NK-92 treated with Interleukin-12 subunit alpha and Interleukin-12 subunit beta, amount 100 ng/mL, for 24 hours (cell line): ENCODE measurements at regions not wholly inside any gene's neighbourhood (a gene's known extent, or its start where the extent isn't known, plus 50 kb on each side); places are given as distances from the start of the nearest gene placed in this dataset.
"Not testable (repeated sequence)": the region's sequence is repeated elsewhere in the genome, so short reads cannot be mapped to it uniquely, and the experiment has no call there.

Experiments
- DNase-seq: peaks from one replicate; lab custom pipeline; 2025; lab: John Stamatoyannopoulos, UW

DNA sequence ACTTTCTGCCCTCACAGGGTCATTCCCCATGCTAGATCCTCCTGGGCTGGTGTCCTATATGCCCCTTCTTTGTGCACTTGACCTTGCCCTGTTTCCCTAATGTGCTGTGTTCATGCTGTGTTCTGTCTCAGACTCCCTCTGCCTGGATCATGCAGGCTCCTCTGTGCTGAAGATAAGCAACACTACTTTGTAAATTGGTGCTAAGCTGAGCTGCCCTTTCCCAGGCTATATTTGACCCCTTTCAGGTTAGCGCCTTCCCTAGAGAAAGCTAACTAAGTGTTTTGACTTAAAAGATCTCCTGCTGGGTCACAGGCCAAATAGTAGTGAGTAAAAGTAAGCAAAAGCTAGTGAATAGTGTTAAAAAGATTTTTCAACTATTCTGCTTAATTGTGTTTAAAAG, 257.2 kb upstream of the RGPD4 start:
- DNase-seq = no peak

DNA sequence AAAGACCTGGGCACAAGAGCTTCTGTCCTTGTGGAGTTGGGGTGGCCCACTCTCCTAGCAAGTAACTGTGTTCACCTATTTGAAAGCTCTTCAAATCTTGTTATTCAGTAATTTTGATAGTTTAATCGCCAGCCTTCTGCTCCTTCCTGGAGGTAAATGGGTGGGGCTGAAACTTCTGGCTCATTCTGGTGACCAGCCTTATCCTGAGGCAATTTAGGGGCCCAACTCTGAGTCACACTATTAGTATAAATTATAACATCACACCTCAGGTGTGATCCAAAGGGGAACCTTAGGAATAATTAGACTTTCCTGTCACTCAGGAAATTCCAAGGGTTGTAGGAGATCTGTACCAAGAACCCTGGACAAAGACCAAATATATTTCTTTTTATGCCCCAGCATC, 255.8 kb upstream of the RGPD4 start:
- DNase-seq = no peak

DNA sequence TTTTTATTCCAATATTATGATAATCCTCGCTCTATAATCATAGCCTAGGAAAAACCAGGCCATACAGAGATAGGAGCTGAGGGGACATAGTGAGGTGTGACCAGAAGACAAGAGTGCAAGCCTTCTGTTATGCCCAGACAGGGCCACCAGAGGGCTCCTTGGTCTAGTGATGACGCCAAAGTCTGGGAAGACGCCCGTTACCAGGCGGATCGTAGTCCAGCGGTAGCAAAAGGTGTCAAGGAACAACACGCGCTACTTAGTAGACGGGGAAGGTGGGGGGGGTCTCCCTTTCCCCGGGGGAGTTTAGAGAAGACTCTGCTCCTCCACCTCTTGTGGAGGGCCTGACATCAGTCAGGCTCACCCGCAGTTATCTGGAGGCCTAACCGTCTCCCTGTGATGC, 253.8 kb upstream of the RGPD4 start:
- DNase-seq = not testable (repeated sequence)

DNA sequence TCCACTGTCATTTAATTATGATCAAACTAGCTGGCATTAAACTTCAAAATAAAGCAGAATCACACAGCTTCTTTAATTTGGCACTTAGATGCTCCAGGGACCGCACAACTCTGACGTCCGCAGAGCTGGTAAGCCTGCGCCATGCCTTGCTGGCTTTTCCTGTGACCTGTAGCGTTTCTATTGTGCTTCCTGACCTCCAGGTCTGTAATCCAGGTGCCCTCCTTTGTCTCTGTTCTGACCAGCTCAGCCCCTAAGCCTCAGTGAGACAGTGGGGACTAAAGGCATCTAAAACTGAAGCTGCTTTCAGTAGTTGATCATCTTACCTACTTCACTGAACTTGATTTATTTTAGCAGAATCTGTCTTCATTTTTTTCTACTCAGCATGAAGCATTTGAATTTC, 249.7 kb upstream of the RGPD4 start:
- no peak for DNase-seq

DNA sequence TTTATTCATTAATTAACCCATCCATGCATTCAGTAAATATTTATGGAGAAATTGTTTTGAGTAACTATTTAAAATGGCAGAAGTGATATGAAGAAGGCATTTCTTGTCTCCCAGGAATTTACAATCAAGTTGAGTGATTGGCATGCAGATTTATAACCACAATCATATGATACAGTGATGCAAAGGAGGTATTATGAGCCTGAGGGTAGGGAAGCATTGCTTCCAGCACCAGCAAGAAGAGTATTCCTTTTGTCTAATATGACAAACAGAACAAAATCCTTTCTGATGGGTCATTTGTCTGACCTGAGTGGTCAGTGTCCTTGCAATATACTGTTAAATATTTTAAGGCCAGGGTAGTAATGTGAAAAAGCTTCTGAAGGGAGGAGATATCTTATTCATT, 244.2 kb upstream of the RGPD4 start:
- no peak for DNase-seq

DNA sequence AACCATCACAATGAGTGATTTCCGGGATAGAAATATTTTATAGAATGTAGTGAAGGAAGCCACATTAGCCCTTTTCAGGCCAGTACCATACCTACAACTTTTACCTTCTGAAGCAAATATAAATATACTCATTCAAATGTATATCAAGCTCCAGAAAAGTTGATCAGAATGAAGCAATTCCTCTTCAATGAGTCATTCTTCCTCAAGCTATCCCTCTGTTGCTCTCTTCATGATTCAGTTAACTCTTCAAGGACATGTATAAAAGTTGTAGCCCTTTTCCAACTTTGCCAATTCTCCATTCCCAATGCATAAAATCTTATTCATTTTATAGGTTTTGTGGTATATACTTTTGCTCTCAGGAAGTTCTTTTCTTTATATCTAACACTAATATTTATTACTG, 242.1 kb upstream of the RGPD4 start:
- no peak for DNase-seq

DNA sequence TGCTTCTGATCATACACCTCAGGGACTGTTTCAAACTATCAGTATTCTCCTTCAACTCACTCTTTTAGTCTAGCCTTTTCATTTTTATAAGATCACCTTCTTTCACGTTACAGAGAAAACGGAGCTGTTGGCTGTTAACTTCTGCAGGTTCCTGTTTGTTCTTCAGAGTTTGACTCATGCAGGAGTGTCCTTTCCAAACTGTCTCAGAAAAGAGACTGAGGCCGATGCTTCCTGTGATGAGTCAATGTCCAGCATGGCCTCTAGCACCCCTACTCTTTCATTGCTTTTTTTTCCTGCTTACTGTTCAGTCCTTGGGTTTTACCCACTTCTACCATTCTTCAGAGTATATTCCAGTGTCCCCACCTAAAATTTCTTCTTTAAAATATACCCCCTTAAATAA, 240.8 kb upstream of the RGPD4 start:
- DNase-seq = no peak

DNA sequence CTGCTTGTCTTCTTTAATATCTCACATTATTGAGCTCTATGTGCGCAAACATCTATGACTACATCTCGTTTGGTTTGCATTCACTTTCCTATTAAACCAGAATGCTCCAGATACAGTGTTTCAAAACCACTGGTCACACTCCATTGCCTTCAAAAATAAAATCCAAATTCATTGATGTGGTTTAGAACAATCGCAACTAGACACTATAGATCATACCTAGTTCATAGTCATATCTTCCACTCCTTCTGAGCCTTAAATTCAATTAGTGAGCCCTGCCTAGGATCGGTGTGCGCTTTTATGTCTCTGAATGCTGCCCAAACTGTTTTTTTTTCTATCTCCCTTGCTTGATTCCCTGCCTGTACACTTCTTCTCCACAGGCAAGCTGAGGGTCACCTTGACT, 238.5 kb upstream of the RGPD4 start:
- DNase-seq = no peak

DNA sequence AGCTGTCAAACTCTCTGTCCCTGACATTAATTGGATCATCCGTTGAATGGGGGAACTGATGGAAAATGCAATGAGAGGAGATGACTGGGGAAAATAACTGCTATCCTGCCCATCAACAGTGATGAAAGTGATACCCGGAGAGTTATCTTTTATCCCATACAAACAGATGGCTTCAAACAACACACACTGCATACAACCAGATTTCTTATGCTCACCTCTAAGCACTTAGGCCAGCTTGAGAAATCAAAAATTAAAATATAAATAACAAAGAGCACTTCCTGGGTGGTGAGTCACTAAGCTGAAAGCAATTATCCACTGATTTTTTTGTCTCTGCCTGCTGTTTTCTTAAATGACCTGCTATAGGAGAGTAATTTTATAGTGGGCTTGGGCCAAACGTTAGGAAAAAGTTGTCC, 237.6 kb upstream of the RGPD4 start:
- DNase-seq = no peak

DNA sequence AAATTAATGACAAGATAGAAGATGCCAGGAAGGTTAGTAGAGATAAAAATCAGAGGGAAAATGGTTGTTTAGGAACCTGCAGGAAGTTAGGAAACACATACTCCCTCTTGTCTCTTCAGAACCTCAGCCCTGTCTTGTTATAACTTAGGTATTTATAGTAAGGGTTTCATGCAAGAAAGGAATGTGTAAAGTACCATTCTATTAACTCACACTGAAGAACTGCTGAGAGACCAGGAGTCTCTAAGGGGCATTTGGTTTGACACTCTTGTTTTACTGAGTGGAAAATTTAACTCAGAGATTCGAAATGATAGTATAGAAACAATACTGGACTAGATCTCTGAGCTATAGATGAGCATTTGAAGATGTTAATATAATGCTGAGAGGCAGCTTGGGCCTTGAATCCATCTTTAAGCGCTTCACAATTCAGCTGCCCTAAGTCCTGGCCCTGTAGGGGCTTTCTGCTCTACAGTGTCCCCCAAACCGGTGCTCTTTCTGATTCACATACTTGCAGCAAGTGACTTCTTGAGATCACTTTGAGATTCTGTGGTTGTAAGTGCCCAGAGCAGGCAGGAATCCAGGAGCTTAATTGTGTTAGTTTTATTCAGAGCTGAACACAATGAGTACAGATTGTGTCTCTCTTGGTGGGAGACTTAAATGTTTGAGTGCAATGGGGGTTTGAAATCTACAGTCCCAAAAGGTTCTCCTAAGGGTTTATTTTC, 235.0 kb upstream of the RGPD4 start:
- DNase-seq = no peak

DNA sequence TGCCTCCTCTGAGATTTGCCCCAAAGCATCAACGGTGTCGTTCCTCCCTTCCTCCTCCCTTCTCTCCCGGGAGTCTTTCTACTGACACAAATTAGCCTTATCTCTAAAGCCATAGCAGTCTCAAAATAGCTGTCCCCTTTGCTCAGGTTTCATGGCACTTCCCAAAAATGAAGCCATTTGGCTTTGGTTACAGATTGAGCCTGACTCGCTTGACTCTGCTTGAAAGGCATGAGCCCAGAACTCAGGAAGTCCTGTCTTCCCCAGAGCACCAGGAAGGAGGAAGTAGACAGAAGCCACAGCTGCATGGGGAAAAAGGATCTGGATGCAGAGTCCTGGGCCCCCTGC, 234.4 kb upstream of the RGPD4 start:
- DNase-seq = no peak

DNA sequence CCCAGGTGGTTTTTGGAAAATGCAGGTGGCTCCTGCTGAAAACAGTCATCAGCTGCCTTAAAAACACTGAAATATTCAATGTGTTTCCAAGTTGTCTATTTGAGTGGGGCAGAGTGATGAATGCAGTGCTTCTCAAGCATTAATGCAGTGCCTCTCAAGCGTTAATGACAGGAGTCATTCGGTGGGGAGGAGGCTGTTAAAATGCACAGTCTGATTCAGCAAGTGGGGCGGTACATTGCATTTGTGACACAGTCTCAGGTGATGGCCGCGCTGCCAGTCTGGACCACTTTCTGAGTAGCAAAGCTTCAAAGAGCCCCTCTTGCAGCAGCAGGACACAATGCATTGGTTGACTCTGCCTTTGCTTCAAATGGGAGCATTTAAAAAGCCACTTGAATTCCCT, 231.4 kb upstream of the RGPD4 start:
- no peak for DNase-seq

DNA sequence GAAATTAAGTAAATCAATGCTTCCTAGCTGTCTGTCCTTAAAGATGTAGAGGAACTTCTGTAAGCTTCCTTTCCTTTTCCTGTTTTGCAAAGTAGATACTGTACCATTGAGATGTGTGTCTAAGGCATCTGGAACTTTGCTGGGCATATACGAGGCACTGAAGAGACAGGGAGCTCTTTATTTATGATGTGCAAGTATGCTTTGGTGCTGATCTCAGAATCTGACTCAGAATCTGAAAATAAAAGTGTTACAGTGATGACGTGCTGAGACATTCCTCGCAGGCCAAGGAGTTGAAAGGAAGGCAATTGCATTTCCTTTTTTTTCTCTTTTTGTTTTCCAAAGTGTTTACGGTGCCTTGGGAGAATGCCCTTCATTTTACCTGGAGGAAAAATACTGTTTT, 230.9 kb upstream of the RGPD4 start:
- DNase-seq = no peak

DNA sequence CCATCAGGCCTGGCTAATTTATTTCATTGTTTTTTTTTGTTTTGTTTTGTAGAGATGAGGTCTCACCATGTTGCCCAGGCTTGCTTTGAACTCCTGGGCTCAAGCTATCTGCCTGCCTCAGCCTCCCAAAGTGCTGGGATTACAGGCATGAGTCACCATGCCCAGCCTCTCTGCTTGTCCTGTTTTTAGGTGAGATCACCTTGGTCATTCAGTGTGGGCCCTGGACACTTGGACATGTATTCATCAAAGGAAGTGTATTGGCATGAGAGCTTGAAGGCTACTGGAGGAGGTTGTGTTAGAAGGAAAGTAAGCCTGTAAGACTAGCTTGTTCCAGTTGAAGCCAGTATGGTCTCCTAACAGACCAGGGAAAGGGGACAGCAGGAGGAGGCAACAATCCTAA, 229.2 kb upstream of the RGPD4 start:
- no peak for DNase-seq

DNA sequence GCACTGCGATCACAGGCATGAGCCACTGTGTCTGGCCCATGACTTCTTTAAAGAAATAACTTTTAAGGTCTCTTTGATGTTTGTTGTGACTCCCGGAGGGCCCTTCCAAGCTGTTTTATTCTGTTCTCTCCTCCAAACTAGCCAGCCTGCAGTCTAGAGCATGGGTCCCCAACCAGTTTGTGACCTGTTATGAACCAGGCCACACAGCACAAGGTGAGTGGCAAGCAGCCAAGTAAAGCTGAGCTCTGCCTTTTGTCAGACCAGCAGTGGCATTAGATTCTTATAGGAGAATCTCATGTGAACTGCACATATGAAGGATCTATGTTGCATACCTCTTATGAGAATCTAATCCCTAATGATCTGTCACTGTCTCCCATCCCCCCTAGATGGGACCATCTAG, 223.9 kb upstream of the RGPD4 start:
- no peak for DNase-seq

DNA sequence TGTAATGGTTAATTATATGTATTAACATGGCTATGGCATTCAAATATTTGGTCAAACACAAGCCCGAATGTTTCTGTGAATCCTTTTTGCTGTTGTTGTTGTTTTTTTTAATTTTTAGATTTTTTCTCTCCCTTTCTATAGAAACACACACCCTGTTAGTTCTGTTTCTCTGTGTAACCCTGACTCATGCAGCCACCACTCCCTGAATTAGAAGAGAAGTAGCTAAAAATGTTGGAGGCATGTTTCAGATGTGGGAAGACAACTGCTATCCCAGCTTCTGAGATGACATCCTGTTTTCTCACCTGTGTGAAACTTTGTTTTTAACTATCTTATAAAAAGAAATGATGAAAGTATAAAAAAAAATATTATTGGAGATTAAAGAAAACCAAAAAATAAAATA, 219.6 kb upstream of the RGPD4 start:
- DNase-seq = no peak

DNA sequence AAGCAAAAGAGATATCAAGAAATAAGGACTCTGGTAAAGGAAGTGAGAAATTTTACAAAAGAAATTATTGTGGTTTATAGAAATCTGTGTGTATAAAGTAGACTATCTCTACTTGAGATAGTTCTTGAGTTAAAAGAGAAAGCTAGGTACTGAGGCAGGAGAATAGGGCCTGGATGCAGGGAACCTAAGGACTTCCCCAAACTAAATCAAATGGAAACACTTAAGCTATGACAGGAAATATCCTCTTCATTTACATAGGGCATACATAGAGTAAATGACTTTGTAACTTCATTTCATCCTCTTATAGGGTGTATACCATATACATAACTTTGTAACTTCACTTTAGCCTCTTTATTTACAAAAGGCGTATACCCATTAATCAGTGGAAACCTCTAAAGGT, 219.2 kb upstream of the RGPD4 start:
- DNase-seq = no peak

DNA sequence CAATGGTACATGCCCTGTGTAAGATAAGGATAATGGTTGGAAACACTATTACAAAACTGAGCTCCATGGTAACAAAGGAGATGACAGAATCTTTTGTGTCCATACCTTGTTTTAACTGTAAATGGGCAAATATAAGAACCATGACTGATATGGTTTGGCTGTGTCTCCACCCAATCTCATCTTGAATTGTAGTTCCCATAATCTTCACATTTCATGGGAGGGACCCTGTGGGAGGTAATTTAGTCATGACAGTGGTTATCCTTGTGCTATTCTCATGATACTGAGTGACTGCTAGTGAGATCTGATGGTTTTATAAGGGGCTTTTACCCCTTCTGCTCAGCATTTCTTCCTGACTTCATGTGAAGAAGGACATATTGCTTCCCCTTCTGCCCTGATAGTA, 211.7 kb upstream of the RGPD4 start:
- no peak for DNase-seq

DNA sequence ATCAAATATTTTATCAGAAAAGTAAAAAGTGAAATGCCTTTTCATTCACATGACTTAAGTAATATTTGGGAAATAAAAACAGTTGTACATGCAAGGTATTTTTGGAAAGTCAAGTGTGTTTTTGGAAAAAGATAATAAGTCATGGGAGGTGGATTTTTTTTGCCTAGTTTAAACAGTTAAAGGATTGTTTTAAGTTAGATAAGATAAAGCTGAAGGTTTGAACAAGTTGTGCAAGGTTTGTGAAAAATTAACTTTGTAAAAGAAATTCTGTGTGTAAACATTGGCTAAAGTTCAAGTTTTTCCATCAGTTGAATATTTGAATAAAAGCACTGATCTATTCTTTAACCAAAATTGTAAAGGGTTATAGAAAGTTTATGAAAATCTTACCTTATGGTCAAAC, 207.9 kb upstream of the RGPD4 start:
- no peak for DNase-seq

DNA sequence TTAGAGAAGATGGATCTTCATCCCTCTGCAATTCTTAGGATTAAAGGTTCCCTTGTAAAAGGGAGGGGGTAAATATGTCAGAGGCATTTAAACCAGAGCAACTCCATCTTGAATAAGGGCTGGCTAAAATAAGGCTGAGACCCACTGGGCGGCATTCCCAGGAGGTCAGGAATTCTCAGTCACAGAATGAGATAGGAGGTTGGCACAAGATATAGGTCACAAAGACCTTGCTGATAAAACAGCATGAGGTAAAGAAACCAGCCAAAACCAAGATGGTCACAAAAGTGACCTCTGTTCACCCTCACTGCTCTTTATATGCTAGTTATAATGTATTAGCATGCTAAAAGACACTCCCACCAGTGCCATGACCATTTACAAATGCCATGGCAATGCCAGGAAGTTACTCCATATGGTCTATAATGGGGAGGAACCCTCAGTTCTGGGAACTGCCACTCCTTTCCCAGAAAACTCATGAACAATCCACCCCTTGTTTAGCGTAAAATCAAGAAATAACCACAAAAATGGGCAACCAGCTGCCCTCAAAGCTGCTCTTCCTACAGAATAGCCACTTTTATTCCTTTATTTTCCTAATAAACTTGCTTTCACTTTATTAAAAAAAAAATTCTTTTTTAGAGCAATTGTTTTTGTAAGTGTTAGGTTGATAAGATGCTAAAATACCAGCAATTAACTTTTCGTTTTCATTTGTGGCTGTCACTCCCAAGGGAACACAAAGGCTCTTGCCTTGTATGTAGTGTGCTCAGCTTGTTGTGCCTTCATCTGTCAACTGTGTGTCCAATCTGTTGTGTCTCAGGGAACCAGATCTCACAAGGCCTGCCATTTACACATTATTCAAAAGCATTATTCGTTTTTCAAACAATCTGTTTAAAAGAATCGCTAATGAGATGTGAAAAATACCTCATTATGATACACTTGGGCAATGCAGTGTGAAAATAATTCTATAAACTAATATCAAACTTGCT, 205.2 kb upstream of the RGPD4 start:
- DNase-seq = no peak

DNA sequence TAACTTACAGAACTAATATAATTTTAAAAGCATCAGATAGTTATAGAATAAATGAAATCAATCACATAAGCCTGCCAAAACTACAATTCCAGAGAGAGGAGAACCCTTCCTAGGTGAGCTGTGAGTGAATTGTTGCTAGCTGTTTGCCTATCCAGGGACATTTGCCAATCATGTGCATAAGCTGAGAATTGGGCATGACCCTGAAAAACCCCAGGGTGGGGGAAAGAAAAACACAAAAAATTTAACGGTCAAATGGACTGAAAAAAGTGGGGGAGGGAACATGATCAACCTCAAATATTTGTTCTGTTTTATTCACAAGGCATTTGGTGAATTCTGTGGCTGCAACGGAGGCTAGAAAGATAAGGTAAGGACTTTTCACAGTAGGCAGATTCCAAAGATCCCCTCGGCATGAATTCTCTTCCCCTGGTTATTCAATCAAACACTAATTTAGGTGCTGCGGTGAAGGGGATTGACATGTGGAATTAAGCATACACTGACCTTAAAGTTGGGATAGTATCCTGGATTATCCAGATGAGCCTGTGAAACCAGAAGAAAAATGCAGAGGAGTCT, 203.9 kb upstream of the RGPD4 start:
- DNase-seq = no peak

DNA sequence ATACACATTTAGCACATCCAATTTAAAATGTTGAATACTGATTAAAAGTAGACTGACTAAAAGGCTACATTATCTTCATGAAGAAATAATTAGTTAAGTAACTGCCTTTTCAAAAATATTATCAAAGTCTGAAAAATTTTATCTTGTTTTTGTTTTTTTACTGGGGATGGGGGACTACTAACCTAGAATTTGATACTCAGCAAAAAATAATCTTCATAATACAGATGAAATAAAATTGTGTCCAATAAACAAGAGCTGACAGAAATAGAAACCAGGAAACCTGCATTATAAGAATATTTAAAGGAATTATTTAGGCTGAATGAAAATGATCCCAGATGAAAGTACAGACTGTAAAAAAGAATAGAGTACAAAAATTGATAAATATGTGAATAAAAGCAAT, 200.7 kb upstream of the RGPD4 start:
- no peak for DNase-seq

DNA sequence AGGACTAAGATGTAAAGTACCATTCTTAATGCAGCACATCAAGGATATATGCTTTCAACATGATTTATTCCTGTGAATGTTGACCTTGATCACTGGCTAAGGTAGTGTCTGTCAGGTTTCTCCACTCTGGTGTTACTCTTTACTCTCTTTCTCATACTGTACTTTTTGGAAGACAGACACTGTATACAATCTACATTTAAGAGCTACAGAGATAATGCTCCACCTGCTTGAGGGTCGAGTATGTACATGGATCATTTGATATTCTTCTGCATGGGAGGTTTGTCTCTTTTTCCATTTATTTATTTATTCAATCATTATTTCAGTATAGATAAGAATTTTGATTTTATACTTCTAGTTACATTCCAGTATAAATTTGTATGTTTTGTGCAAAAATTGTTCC, 199.5 kb upstream of the RGPD4 start:
- DNase-seq = no peak
